Lower lobe of right lung (tissue), 2 donors: ENCODE measurements at regions not wholly inside any gene's neighbourhood (a gene's known extent, or its start where the extent isn't known, plus 50 kb on each side); places are given as distances from the start of the nearest gene placed in this dataset. TPM values are rescaled to one million over a fixed set of nuclear protein-coding genes. Genes with fewer than 3 reads are reported as not detected.

Source experiments
- ATAC-seq, 2 donors: fragments of 200-7000 bp; cut with Tn5 transposase; one replicate each; pipeline ENCODE4 v1.9.1; 2020 to 2022; ENCODE audit warnings: mild to moderate bottlenecking in 2 of 2, moderate library complexity in 2 of 2
- DNase-seq: peaks from one replicate; pipeline ENCODE4 v3.0.0-alpha.2; 2020
- H3K27ac ChIP-seq: fragments of 200-600 bp; one replicate; pipeline ENCODE4 v1.8.0; 2022
- H3K27me3 ChIP-seq: fragments of 200-600 bp; one replicate; pipeline ENCODE4 v1.8.0; 2022; ENCODE audit warnings: low read depth
- H3K36me3 ChIP-seq: fragments of 200-600 bp; one replicate; pipeline ENCODE4 v1.8.0; 2022; ENCODE audit warnings: mild to moderate bottlenecking
- H3K4me1 ChIP-seq: fragments of 200-600 bp; one replicate; pipeline ENCODE4 v1.8.0; 2022
- H3K4me3 ChIP-seq: fragments of 200-600 bp; one replicate; pipeline ENCODE4 v1.8.0; 2022; ENCODE audit warnings: mild to moderate bottlenecking
- H3K9me3 ChIP-seq: fragments of 200-600 bp; one replicate; pipeline ENCODE4 v1.8.0; 2022
- CTCF ChIP-seq: fragments of 200-600 bp; IDR thresholded peaks from one replicate; pipeline ENCODE4 v1.8.0; 2022; ENCODE audit warnings: antibody characterized with exemption, mild to moderate bottlenecking
- intact Hi-C: fragments of 100-400 bp; cut with DNase I; formaldehyde crosslinking; loops from one replicate; pipeline ENCODE4 v1.11.0; 2022
- microRNA-seq: library from miRNA; unstranded; fragments of <30 nt; microRNA quantifications from one replicate; pipeline ENCODE4 v1.2.0, GENCODE V29; 2020; ENCODE audit warnings: borderline number of aligned reads
- donor health status: DM: no; HTN: yes; CAD: no; lungs with severe emphysema.

DNA sequence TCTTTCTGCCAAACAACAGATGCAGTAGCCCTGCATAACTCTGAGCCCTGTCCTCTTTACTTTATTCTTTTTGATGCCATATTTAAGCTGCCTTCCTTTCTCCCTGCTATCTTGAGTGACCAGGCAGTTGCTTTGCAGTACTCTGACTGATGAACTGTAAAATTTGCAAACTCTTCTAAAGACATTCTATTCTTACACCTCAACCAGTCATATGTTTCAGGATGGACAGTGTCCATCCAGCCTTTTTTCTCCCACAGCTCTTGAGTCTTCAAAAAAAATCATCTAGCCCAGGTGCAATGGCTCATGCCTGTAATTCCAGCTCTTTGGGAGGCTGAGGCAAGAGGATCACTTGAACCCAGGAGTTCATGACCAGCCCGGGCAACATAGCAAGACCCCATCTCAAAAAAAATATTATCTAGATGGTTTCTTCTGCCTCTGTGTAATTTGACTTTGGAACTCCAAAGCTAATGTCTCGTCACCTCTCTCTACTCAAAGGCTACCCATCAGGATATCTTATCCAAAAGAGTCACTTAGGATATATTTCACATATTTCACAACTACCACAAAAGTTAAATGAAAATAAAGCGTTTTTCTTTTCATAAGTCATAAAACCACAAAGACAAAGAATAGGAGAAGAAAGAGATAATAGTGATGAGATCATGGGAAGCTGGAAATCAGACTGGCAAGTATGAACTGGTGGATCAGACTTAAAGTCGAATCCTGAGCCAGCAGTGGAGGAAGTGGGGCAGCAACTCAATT, 54.6 kb upstream of the IPO9 start:
- H3K4me3 ChIP-seq, result no peak overlapping the region
- peaks cover 14% of the 10 kb centered on the region for H3K9me3 ChIP-seq
- no peaks in the 10 kb centered on the region for H3K27me3 ChIP-seq
- no peak for TF ChIP-seq CTCF
- H3K27ac ChIP-seq, result no peak overlapping the region
- DNase-seq (no peak), ATAC-seq (no peak)
- peaks cover 17% of the 10 kb centered on the region for H3K4me1 ChIP-seq
- no peaks in the 10 kb centered on the region for H3K36me3 ChIP-seq
- intact Hi-C loops, result no loop called here

DNA sequence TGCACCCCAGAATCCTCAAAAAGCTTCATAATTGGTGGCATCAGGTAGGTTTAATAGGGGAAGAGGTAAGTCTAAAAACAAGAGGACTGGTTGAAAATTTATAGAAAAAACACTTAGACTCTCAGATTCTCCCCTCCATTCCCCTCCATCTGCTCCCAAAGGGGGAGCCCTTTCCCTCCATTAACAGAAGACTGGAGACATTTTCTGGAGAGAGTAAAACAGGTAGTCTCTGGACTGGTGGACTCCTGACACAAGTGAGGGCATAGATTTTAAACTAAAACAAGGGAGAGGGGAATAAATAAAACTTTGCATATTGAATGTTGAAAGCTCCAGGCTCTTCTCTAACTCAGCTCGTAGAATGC, 54.0 kb upstream of the IPO9 start:
- ATAC-seq, result no peak
- H3K27ac ChIP-seq, result no peak overlapping the region
- intact Hi-C loops, result no loop called here
- DNase-seq, result no peak
- no peak overlapping the region for H3K4me3 ChIP-seq
- no peaks in the 10 kb centered on the region for H3K36me3 ChIP-seq
- peaks cover 17% of the 10 kb centered on the region for H3K4me1 ChIP-seq
- TF ChIP-seq CTCF, result no peak
- H3K9me3 ChIP-seq, result peaks cover 14% of the 10 kb centered on the region
- no peaks in the 10 kb centered on the region for H3K27me3 ChIP-seq

DNA sequence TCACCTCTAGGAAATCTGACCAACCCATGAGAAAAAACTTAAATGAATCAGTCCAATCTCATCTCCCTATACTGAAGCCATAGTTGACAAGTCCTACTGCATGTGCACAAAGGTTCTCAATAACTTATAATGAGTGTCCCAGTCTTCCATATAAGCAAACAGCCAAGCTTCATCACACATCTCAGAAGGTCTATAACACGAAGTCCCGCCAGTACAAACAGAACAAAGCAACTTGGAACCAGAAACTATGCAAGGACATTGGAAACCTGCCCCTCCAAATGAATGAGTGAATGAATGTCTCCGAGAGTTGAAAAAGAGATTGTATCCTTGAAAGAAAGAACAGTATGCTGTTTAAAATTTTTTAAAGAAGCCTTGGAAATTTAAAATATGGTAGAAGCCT, 53.6 kb upstream of the IPO9 start:
- intact Hi-C loops, result no loop called here
- no peak overlapping the region for H3K27ac ChIP-seq

GRCh38 chr1:201778279-201779065, 50.5 kb upstream of the IPO9 start:
- Histone ChIP-seq H3K36me3 (peaks cover 24% of the 10 kb centered on the region), H3K27ac (peak overlapping the region; percentile 15), H3K4me1 (peaks cover 15% of the 10 kb centered on the region), H3K9me3 (no peaks in the 10 kb centered on the region), H3K4me3 (no peak overlapping the region), H3K27me3 (no peaks in the 10 kb centered on the region)
- ATAC-seq (no peak), DNase-seq (no peak)
- intact Hi-C loops, result no loop called here
- no peak for TF ChIP-seq CTCF

More for the DNA sequence above, 53.6 kb upstream of the IPO9 start:
- peaks cover 14% of the 10 kb centered on the region for H3K9me3 ChIP-seq
- H3K27me3 ChIP-seq, result no peaks in the 10 kb centered on the region
- ATAC-seq (no peak), DNase-seq (no peak)
- H3K4me1 ChIP-seq, result peaks cover 17% of the 10 kb centered on the region
- H3K4me3 ChIP-seq, result no peak overlapping the region
- TF ChIP-seq CTCF, result no peak
- H3K36me3 ChIP-seq, result no peaks in the 10 kb centered on the region

Small RNA genes in the stretch of these regions (microRNA-seq; reads per million reads assigned to microRNA genes)
- gene MIR5191, result not detected
